EH (cell line): ENCODE measurements at regions not wholly inside any gene's neighbourhood (a gene's known extent, or its start where the extent isn't known, plus 50 kb on each side); places are given as distances from the start of the nearest gene placed in this dataset.
A peak's percentile ranks its signal among the peaks of the same experiment; 100 is the strongest.

Experiments
- DNase-seq: peaks from one replicate; pipeline ENCODE4 v3.0.0-alpha.2; 2015; ENCODE audit warnings: low read depth

GRCh38 chr5:148012801-148013200, 51.0 kb upstream of the SPINK5 start:
- no peak for DNase-seq

- peak; percentile 47 for DNase-seq
These were observed 52.2 kb upstream of the SPINK5 start for GRCh38 chr5:148011398-148012137.

- peak; percentile 7 for DNase-seq
These were observed 57.8 kb upstream of the SPINK5 start for GRCh38 chr5:148005788-148006520.

GRCh38 chr5:148003226-148003625, 60.6 kb upstream of the SPINK5 start:
- DNase-seq: no peak

GRCh38 chr5:148002451-148002850, 61.3 kb upstream of the SPINK5 start:
- DNase-seq: no peak

- no peak for DNase-seq
These were observed 63.7 kb upstream of the SPINK5 start for GRCh38 chr5:148000036-148000435.

- DNase-seq: no peak
These were observed 65.1 kb upstream of the SPINK5 start for GRCh38 chr5:147998704-147999103.

GRCh38 chr5:147997486-147997885, 66.3 kb upstream of the SPINK5 start:
- DNase-seq: no peak

- DNase-seq: no peak
These were observed 67.4 kb upstream of the SPINK5 start for GRCh38 chr5:147996379-147996778.

GRCh38 chr5:147995846-147996245, 67.9 kb upstream of the SPINK5 start:
- DNase-seq: no peak

GRCh38 chr5:147989994-147990393, 73.8 kb upstream of the SPINK5 start:
- no peak for DNase-seq

GRCh38 chr5:147989239-147989638, 74.5 kb upstream of the SPINK5 start:
- DNase-seq: no peak

- DNase-seq: no peak
These were observed 77.5 kb upstream of the SPINK5 start for GRCh38 chr5:147986134-147986757.

GRCh38 chr5:147985608-147986007, 78.2 kb upstream of the SPINK5 start:
- no peak for DNase-seq

- no peak for DNase-seq
These were observed 77.4 kb upstream of the C5orf46 start for GRCh38 chr5:147983742-147984141.

- DNase-seq: no peak
These were observed 74.7 kb upstream of the C5orf46 start for GRCh38 chr5:147981074-147981473.

GRCh38 chr5:147979761-147980160, 73.4 kb upstream of the C5orf46 start:
- no peak for DNase-seq

GRCh38 chr5:147972076-147972840, 65.9 kb upstream of the C5orf46 start:
- no peak for DNase-seq

- no peak for DNase-seq
These were observed 65.1 kb upstream of the C5orf46 start for GRCh38 chr5:147971472-147971871.

GRCh38 chr5:147968855-147969254, 62.5 kb upstream of the C5orf46 start:
- DNase-seq: peak; percentile 13

- no peak for DNase-seq
These were observed 60.5 kb upstream of the C5orf46 start for GRCh38 chr5:147966829-147967228.

GRCh38 chr5:147966326-147966725, 60.0 kb upstream of the C5orf46 start:
- no peak for DNase-seq
